ENCODE measurements at regions not wholly inside any gene's neighbourhood (a gene's known extent, or its start where the extent isn't known, plus 50 kb on each side); places are given as distances from the start of the nearest gene placed in this dataset.

- Histone ChIP-seq H4K20me1 (ENCODE audit: insufficient read depth) (no peaks in the 10 kb centered on the region), H3F3A (replicated peaks; ENCODE audit: insufficient read depth) (no peaks in the 10 kb centered on the region), H3K79me2 (ENCODE audit: insufficient read depth) (no peaks in the 10 kb centered on the region; the same call in 1 of the 2 replicates), H3K9ac (no peak overlapping the region), H3K4me2 (no peak overlapping the region), H3K36me3 (replicated peaks in 1 of 2; ENCODE audit: control insufficient read depth in 1 of 2, insufficient read depth in 2 of 2, low read length in 1 of 2) (no peaks in the 10 kb centered on the region), H3K9me3 (no peaks in the 10 kb centered on the region), H3K4me3 (ENCODE audit: low read depth in 2 of 2, low read length in 1 of 2) (no peak overlapping the region), H2AFZ (ENCODE audit: low read depth) (no peak overlapping the region), H3K4me1 (ENCODE audit: control insufficient read depth in 1 of 2, insufficient read depth in 2 of 2, low read depth in 1 of 2, low read length in 1 of 2) (0 out of 4 replicates have a peak, but pooled peaks cover 0 to 5% of the 10 kb centered on the region in 2 experiments), H3K9me2 (no peaks in the 10 kb centered on the region), H3K27ac (ENCODE audit: low read depth in 2 of 2, low read length in 1 of 2) (no peak overlapping the region), H3K27me3 (ENCODE audit: insufficient read depth) (no peaks in the 10 kb centered on the region)
- ChIA-PET POLR2A (no interaction called here), CTCF (no interaction called here)
- TF ChIP-seq MAX (IDR thresholded peaks at IDR 0.05; ENCODE audit: low read depth) (no peak), SMC3 (IDR thresholded peaks at IDR 0.05; ENCODE audit: low read depth, low read length) (no peak), ZBTB33 (IDR thresholded peaks at IDR 0.05; ENCODE audit: borderline replicate concordance, low read depth) (no peak), MXI1 (IDR thresholded peaks at IDR 0.05; ENCODE audit: low read depth, low read length) (no peak), IRF3 (IDR thresholded peaks at IDR 0.05; ENCODE audit: low read depth, low read length) (no peak), FOXJ3 (CRISPR knock-in tag; IDR thresholded peaks at IDR 0.05) (no peak), MEF2A (IDR thresholded peaks at IDR 0.05; ENCODE audit: borderline replicate concordance, low read depth) (no peak), YY1 (IDR thresholded peaks at IDR 0.05; ENCODE audit: low read depth) (no peak), CHD2 (IDR thresholded peaks at IDR 0.05; ENCODE audit: low read length, partially characterized antibody) (no peak), FOSL2 (IDR thresholded peaks at IDR 0.05; ENCODE audit: borderline replicate concordance, low read depth) (no peak), USF2 (IDR thresholded peaks at IDR 0.05; ENCODE audit: borderline replicate concordance, low read depth, low read length) (no peak), GATA2 (CRISPR knock-in tag; IDR thresholded peaks at IDR 0.05) (no peak)
- 51% methylated on average over 2 of the region's 2 CpGs for WGBS (ENCODE audit: low lambda C conversion rate)
- no peak for DNase-seq
These were observed 202.3 kb upstream of the SLC38A2 start for GRCh38 chr12:46574847-46575246.

- Histone ChIP-seq H2AFZ (ENCODE audit: low read depth) (no peak overlapping the region), H3K36me3 (replicated peaks in 1 of 2; ENCODE audit: control insufficient read depth in 1 of 2, insufficient read depth in 2 of 2, low read length in 1 of 2) (no peaks in the 10 kb centered on the region), H3K9ac (no peak overlapping the region), H3K9me2 (no peaks in the 10 kb centered on the region), H3K9me3 (peaks cover 5% of the 10 kb centered on the region; the same call in 1 of the 2 replicates), H3K27me3 (ENCODE audit: insufficient read depth) (no peaks in the 10 kb centered on the region), H4K20me1 (ENCODE audit: insufficient read depth) (no peaks in the 10 kb centered on the region), H3F3A (replicated peaks; ENCODE audit: insufficient read depth) (no peaks in the 10 kb centered on the region), H3K4me3 (ENCODE audit: low read depth in 2 of 2, low read length in 1 of 2) (no peak overlapping the region), H3K79me2 (ENCODE audit: insufficient read depth) (no peaks in the 10 kb centered on the region; the same call in 1 of the 2 replicates), H3K4me1 (ENCODE audit: control insufficient read depth in 1 of 2, insufficient read depth in 2 of 2, low read depth in 1 of 2, low read length in 1 of 2) (0 out of 4 replicates have a peak, but pooled peaks cover 0 to 5% of the 10 kb centered on the region in 2 experiments), H3K27ac (ENCODE audit: low read depth in 2 of 2, low read length in 1 of 2) (no peak overlapping the region), H3K4me2 (no peak overlapping the region)
- WGBS (ENCODE audit: low lambda C conversion rate), result 60% methylated on average over 1 of the region's 1 CpG
- CTCF ChIA-PET, result no interaction called here
- POLR2A ChIA-PET, result no interaction called here
- no peak for DNase-seq
- TF ChIP-seq FOSL2 (IDR thresholded peaks at IDR 0.05; ENCODE audit: borderline replicate concordance, low read depth), result no peak
- TF ChIP-seq PBX3 (IDR thresholded peaks at IDR 0.05), result no peak
- TF ChIP-seq EZH2phosphoT487 (IDR thresholded peaks at IDR 0.05; ENCODE audit: borderline replicate concordance, low read depth), result no peak
- TF ChIP-seq ELF1 (IDR thresholded peaks at IDR 0.05), result no peak
- no peak for TF ChIP-seq NFIC (IDR thresholded peaks at IDR 0.05; ENCODE audit: borderline replicate concordance)
- no peak for TF ChIP-seq FOXM1 (IDR thresholded peaks at IDR 0.05; ENCODE audit: low read depth)
- no peak for TF ChIP-seq TCF12 (IDR thresholded peaks at IDR 0.05)
- TF ChIP-seq TEAD4 (IDR thresholded peaks at IDR 0.05; ENCODE audit: borderline replicate concordance, insufficient read depth), result no peak
- TF ChIP-seq MAX (IDR thresholded peaks at IDR 0.05; ENCODE audit: low read depth), result no peak
- TF ChIP-seq EP300 (IDR thresholded peaks at IDR 0.05; ENCODE audit: borderline replicate concordance in 1 of 2, low read depth in 1 of 2, low read length in 1 of 2), result no peak
- no peak for TF ChIP-seq JUND (IDR thresholded peaks at IDR 0.05)
- no peak for TF ChIP-seq TAF1 (IDR thresholded peaks at IDR 0.05; ENCODE audit: borderline replicate concordance, low read depth, low read length)
- TF ChIP-seq USF1 (IDR thresholded peaks at IDR 0.05; ENCODE audit: borderline replicate concordance, low read depth), result no peak
These were observed 200.7 kb upstream of the SLC38A2 start for GRCh38 chr12:46573347-46573658.
